RWPE2 (cell line): ENCODE measurements at regions not wholly inside any gene's neighbourhood (a gene's known extent, or its start where the extent isn't known, plus 50 kb on each side); places are given as distances from the start of the nearest gene placed in this dataset.

Experiments used
- ATAC-seq: fragments of 200-7000 bp; cut with Tn5 transposase; 3 replicates; pipeline ENCODE4 v1.9.1; 2021; ENCODE audit warnings: low read depth
- DNase-seq: peaks from one replicate; pipeline ENCODE4 v3.0.0-alpha.2; 2020; ENCODE audit warnings: low spot score
- H3K27ac ChIP-seq: fragments of 450-650 bp; 2 replicates; pipeline ENCODE4 v1.5.1; 2017; ENCODE audit warnings: mild to moderate bottlenecking; ENCODE audit not compliant: poor library complexity, severe bottlenecking
- H3K27me3 ChIP-seq: fragments of 250-450 bp; sonication (Bioruptor Pico); 2 replicates; pipeline ENCODE4 v1.5.1; 2021; ENCODE audit warnings: mild to moderate bottlenecking, moderate library complexity; ENCODE audit not compliant: insufficient read depth, poor library complexity, severe bottlenecking
- H3K36me3 ChIP-seq: fragments of 250-450 bp; sonication (Bioruptor Pico); 2 replicates; pipeline ENCODE4 v1.5.1; 2020; ENCODE audit warnings: low read depth, mild to moderate bottlenecking, moderate library complexity
- H3K4me1 ChIP-seq: fragments of 250-450 bp; sonication (Bioruptor Pico); 2 replicates; pipeline ENCODE4 v1.5.1; 2021; ENCODE audit warnings: mild to moderate bottlenecking, moderate library complexity; ENCODE audit not compliant: insufficient read depth, poor library complexity, severe bottlenecking
- H3K4me3 ChIP-seq: fragments of 250-450 bp; sonication (Bioruptor Pico); 2 replicates; pipeline ENCODE4 v1.5.1; 2021; ENCODE audit warnings: mild to moderate bottlenecking, moderate library complexity; ENCODE audit not compliant: severe bottlenecking
- H3K9me3 ChIP-seq: fragments of 250-450 bp; sonication (Bioruptor Pico); 2 replicates; pipeline ENCODE4 v1.5.1; 2021; ENCODE audit warnings: mild to moderate bottlenecking, moderate library complexity; ENCODE audit not compliant: severe bottlenecking
- TF ChIP-seq, protein P1 (sequence below): fragments of 450-650 bp; IDR thresholded peaks from one replicate; pipeline ENCODE4 v1.5.1; 2017; ENCODE audit warnings: mild to moderate bottlenecking, moderate library complexity; ENCODE audit not compliant: poor library complexity, severe bottlenecking

DNA sequence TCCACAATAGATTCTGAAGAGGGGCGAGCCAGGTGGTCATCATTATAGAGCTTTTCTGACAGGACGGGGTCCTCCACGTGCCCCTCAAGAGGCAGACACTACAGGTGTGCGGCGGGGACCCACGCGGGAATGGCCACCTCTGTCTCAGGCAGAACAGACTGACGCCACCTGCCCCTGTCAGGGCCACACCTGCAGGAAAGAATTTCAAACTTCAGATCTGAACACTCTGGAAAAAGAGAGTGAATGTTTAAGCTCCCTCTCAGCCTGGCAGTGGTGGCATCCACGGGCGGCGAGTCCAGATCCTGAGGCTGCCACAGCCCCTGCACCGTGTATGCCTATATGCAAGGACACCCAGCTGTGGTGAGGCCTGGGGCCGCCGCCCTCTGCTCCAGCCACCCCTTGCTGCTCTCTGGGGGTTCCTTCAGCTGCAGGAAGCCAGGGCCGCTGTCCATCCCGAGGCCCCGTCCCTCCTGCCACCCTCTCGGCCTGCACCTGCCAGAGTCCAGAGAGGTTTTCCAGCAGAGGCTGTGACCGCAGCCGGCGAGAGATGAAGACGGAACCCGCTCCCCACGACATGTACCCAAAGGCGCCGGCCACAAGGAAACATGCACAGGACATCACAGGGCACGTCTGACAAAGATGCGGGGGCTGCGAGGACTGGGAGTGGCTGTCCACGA, 234.9 kb downstream of the ERMARD start:
- Histone ChIP-seq H3K9me3 (no peaks in the 10 kb centered on the region), H3K27ac (no peak overlapping the region), H3K36me3 (no peaks in the 10 kb centered on the region), H3K4me3 (no peak overlapping the region), H3K4me1 (no peaks in the 10 kb centered on the region), H3K27me3 (no peaks in the 10 kb centered on the region)
- TF ChIP-seq, protein P1, sequence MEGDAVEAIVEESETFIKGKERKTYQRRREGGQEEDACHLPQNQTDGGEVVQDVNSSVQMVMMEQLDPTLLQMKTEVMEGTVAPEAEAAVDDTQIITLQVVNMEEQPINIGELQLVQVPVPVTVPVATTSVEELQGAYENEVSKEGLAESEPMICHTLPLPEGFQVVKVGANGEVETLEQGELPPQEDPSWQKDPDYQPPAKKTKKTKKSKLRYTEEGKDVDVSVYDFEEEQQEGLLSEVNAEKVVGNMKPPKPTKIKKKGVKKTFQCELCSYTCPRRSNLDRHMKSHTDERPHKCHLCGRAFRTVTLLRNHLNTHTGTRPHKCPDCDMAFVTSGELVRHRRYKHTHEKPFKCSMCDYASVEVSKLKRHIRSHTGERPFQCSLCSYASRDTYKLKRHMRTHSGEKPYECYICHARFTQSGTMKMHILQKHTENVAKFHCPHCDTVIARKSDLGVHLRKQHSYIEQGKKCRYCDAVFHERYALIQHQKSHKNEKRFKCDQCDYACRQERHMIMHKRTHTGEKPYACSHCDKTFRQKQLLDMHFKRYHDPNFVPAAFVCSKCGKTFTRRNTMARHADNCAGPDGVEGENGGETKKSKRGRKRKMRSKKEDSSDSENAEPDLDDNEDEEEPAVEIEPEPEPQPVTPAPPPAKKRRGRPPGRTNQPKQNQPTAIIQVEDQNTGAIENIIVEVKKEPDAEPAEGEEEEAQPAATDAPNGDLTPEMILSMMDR: no peak
- ATAC-seq (no peak), DNase-seq (peak; percentile 51)

DNA sequence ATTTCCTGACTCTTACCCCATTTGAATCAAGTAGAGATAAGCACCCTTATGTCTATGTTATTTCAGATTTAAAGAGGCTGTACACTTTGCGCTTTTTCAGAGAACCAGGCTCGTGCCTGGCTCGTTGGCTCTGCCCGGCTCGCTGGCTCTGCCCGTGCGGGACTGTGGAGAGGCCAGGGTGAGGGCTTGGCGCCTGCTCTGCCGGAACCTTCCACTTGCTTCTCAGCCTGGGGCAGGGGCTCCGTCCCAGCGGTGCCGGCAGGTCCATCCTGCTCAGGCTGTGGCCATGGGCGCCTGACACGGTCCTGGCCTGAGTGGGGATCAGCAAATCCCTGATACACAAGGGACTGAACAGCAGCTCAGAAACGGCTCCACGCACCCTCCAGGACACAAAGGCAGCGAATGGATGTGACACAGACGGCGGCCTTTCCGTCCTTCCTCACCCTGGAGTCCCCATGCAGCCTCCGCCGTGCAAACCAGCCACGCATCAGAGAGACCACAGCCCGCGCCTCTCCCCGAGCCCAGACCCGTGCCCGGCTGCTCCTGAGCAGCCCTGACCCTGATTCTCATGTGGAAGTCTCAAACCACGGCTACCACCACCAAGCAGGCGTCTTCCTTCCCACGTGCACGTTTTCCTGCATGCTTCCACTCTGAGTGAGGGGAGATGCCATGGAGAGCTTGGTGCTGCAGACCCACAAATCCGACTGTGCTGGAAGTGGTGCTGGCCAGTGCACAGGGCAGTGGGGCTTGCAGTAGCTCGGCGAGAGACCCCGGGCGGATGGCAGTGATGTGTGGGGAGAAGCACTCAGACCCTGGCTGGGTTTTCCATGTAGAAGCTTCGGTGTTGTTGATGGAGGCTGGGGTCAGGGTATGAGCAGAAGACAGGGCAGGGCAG, 233.9 kb downstream of the ERMARD start:
- Histone ChIP-seq H3K27ac (no peak overlapping the region), H3K4me1 (no peaks in the 10 kb centered on the region), H3K4me3 (no peak overlapping the region), H3K27me3 (no peaks in the 10 kb centered on the region), H3K36me3 (no peaks in the 10 kb centered on the region), H3K9me3 (no peaks in the 10 kb centered on the region)
- TF ChIP-seq, protein P1: no peak
- peak; percentile 23 for DNase-seq
- no peak for ATAC-seq

DNA sequence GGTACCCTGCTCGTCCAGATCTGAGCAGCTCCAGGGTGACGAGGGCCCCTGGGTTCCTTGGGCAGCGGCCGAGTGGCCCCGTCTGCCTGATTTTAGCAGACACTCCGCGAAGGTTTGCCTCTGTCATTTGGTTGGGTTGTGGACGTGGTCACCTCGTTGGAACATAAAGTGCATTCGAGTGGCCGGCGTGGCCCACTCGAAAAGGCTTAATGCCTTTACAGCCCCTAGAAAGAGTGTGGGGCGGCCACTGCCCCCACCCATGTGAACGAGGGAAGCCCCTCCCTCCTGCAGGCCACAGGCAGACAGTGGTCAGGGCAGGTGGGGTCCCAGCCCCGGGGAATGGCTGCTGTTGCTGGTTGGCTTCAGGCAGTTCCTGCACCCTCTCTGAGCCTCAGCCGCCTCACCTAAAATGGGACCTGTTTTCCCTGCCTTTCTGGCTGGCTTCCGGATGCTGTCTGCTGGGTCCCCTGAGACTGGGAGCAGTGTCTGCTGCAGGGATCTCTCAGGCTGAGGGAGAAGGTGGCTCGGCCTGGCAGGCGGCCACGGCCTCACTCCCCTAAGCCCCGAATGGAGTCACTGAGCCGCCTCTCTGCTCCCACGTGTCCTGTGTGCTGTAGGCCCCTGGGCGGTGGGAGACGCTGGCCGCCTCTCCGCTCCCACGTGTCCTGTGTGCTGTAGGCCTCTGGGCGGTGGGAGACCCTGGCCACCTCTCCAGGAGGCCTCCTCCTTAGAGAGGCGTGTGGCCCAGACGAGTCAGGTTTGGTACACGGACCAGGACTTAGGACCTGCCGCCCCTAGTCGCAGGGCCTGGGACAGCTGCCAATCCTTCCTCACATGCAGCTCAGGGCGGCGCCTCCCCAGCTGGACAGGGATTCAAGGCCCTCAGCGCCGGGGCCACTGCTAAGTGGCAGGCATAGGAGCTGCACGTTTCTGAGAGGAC, 233.0 kb downstream of the ERMARD start:
- DNase-seq (peak; percentile 45), ATAC-seq (no peak)
- no peak overlapping the region for H3K4me3 ChIP-seq

DNA sequence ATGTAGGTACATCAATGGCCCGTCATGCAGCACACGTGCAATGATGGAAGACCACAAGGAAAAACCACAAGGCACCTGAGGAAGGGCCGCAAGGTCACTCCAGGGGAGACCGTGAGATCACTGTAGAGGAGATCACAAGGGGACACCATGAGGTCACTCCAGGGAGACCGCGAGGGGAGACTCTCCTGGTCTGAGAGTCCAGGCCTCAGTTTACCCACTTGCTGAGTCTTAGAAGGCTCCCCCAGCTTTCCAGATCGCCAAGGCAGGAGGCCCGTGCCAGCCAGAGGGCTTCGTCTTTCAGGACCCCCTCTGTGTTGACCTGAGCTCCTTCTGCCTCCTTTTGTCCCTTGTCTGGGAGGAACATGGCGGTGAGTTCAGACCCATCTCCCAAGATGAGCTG, 232.2 kb downstream of the ERMARD start:
- H3K4me1 ChIP-seq: peaks cover 4% of the 10 kb centered on the region
- DNase-seq (peak; percentile 34), ATAC-seq (no peak)
- no peak overlapping the region for H3K27ac ChIP-seq
- H3K36me3 ChIP-seq: no peaks in the 10 kb centered on the region
- no peaks in the 10 kb centered on the region for H3K9me3 ChIP-seq
- no peak overlapping the region for H3K4me3 ChIP-seq
- TF ChIP-seq, protein P1: no peak
- no peaks in the 10 kb centered on the region for H3K27me3 ChIP-seq

More for the DNA sequence above, 233.0 kb downstream of the ERMARD start:
- Histone ChIP-seq H3K9me3 (no peaks in the 10 kb centered on the region), H3K4me1 (no peaks in the 10 kb centered on the region), H3K36me3 (no peaks in the 10 kb centered on the region), H3K27me3 (no peaks in the 10 kb centered on the region), H3K27ac (no peak overlapping the region)
- TF ChIP-seq, protein P1: no peak
